GM18517 (cell line): ENCODE measurements at regions not wholly inside any gene's neighbourhood (a gene's known extent, or its start where the extent isn't known, plus 50 kb on each side); places are given as distances from the start of the nearest gene placed in this dataset.

Experiments
- ATAC-seq: cut with Tn5 transposase; IDR thresholded peaks from one replicate; pipeline ENCODE4 v1.9.1; 2021; ENCODE audit warnings: mild to moderate bottlenecking, moderate library complexity; ENCODE audit not compliant: unreplicated experiment

DNA sequence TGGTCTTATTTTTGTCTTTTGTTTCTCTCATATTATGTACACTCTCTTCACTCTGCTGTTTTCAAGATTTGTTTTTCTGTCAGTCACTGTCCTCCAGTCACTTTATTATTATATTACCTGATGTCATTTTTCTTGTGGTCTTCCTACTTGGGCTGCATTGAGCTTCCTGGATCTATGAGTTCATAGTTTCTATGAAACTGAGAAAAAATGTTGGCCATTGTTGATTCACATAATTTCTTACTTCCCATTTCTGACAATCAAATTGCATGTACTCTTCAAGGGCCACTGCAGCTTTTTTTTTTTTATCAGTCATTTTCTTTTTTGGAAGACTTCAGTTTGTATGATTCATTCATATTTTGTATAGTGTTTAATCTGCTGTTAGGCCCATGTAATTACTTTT lies 1180.6 kb upstream of the GBE1 start:
- ATAC-seq, result no peak

DNA sequence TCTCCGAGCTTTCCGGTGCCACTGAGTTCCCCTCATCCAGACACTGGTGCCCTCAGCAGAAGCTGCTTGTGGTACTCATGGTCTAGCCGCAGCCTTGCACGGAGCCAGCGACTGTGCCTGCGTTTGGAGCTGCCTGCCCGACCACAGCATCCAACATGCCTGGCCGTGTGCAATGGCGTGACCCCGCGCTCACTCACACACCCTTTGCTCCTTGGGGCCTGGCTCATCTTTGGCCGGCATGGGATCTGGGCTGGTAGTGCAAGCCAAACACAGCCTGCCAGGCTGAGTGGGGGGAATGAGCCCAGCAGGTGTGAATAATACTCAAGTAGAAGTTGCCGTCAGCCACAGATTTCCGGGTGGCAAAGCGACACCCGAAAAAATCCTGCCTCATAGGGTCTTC lies 1178.7 kb upstream of the GBE1 start:
- ATAC-seq, result no peak

DNA sequence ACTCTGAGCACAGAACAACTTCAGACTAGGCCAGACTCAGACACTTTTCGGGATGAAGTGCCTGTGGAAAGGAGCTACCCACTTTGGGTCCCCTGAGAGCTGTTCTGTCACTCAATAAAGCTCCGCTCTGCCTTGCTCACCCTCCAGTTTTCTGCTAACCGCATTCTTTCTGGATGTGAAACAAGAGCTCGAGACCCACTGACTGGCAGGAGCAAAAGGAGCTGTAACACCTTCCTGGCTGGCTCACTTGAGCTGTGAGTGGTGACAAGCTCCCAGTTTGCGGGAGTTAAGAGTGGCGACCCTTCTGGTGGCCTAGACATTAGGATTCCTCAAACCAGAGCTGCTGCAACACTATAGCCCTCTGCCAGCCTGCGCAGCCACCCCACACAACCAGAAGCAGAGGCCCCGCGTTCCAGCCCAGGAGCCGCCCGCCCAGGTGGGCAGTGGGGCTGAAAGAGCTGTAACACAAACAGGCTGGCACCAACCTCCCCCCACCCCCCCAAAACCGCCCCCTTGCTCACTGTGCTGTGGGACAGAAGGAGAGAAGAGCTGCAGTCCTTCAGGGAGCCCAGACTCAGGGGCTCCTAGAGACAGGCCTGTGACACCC lies 1178.1 kb upstream of the GBE1 start:
- no peak for ATAC-seq

DNA sequence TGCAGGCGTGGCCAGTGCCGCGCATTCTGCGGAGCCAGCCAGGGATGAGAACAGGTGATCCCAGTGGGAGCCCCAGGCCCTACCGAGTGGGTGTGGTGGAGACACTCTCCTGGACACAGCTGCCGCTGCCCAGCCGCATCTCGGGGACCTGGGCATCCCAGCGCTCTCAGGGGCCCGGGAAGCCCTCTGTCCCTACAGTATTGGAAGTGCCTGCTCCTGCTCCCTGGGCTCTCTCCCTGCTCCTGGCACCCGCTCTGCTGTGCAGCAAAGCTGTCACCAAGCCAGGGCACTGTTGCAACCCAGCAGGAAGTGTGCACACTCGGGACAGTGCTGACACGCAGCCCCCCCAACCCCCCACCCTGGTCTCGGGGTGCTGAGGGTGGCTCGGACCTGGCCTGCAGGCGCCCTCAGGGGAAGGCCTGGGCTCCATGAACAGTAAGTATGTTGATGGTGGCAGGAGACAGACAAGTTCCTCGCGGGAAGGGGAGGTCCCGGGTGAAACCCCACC lies 1177.4 kb upstream of the GBE1 start:
- no peak for ATAC-seq

DNA sequence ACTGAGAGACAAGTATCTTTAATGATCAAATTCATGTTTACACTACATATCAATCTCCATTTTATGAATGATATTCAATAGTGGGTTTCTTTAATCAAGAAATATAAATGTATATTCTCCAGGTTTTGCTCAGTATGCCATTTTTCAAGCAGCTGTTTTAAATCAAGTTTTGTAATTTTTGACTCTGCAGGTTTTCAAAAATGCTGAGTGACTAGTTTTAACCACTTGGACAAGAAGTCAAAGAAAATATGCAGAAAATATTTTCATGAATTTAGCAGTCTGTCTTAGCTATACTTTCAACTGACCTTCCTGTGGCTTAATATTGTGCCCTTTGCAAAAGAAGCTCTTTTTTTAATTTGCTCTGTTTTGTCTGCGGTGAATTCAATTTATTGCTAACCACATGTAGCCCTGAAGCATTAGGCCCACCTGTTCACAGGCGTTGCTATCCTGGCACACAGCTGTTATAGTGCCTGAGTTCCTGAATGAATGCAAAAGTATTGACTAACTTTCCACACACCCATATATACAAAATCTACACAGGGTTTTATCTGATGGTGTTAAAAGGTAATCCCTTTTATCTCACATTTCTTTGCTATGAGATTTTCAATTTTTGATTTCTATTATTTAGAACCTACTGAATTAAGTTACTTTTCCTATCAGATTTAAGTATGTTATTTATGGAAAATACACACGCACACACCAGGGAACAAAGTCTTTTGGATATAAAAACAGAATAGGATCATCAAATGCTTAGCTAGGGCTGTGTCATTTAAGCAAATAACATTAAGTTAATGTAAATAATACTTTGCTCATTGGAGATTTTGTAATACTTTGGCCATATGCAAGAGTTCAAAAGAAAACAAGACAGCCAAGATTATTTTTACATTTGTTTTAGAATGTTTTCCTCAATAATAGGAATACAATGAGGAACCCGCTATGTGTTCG lies 1166.1 kb upstream of the GBE1 start:
- ATAC-seq, result no peak

DNA sequence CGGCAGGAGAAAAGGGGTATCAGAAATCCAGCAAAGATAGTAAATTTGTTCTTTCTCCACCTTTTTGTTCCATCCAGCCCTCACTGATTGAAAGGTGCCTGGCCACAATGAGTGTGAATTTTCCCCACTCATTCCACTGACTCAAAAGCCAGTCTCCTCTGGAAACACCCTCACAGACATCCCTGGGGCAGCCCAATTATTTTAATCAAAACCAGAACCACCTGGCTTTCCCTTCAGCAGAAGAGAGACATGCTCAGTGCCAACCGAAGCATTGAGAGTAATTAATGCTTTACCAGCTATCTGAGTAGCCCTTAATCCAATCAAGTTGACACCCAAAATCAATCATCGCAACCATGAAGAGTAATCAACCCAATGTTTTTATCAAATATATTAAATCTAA lies 1129.6 kb upstream of the GBE1 start:
- ATAC-seq, result no peak

DNA sequence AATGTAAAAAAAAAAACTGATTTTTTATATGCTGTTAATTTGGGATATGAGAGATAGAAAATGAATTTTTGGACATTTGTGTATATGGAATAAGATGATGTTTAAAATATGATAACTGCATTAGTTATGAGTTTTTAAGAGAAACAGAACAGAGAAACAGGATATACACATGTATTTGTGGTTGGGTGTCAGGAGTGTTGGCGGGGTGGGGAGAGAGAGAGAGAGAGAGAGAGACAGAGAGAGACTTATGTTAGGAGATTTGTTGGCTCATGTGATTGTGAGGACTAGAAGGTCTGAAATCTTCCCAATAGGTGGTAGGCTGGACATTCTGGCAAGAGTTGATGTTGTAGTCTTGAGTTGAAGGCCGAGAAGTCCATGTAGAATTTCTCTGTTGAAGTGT lies 1121.6 kb upstream of the GBE1 start:
- no peak for ATAC-seq

DNA sequence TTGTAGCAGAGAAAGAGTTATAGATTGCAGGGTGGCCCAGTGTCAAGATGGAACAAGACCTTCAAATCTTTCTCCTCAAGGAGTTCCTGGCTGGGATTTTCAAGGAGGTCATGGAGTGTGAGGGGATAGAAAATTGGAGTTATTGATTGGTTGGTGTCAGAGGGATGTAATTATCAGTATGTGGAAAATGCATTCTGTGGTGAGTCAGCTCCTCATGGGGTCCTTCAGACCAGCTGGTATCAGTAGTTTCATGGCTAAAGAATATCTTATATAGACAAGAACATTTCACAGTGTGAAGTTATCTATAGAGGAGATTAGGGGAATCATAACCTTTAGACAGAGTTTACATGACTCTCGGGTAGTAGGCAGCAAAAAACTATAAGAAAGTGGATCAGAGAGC lies 1114.0 kb upstream of the GBE1 start:
- no peak for ATAC-seq

DNA sequence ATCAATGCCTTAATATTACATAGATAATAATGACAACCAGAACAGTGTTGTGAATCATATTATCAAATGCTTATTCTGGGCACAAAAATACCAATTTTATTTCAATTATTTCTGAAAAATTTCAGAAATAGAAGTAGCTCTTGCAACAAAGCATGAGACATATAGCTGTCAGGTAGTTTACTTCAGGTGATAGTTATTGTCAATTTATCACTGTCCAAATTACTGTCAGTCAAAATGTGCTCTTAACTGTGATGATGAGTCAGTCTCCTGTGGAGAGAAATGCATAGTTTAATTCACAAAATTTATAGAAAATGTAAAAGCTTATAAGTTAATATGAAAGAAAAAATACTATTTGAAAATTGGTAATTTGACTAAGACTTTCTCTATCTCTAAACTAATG lies 1078.4 kb upstream of the GBE1 start:
- no peak for ATAC-seq

DNA sequence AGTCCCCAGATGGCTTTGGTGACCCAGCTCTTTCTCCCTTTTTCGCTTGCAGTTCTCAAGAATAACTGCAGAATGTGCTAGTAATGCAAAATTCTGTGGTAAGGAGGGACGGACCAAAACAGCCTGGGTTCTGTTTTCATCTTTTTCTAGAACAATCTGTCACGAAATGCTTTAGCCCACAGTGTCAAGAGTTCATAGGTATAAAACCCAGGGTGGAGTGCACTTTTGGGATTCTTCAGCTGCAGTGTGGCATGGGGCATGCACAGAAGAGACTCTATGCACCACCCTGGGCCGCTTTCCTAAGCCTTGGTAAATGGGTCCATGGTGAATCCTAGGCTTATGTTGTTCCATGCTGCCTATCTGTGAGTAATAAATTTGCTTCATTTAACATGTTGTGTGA lies 1072.7 kb upstream of the GBE1 start:
- no peak for ATAC-seq

DNA sequence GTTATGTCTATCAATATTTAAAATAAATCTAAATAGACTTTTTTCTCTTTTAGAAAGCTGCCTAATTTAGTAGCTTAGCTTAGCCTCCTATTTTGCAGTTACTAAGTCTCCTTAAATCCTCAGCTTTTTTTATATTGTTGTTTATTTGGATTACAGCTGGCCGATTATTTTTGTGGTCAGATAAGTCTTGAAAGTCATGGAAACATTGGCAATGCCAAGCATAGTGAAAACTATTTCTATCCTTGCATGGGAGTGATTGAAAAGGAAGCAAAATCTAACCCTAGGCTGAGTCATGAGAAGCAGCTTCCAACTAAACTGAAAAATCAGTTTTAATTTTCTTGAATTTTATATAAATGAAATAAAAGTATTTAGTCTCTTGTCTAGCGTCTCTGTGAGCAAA lies 1063.0 kb upstream of the GBE1 start:
- no peak for ATAC-seq

DNA sequence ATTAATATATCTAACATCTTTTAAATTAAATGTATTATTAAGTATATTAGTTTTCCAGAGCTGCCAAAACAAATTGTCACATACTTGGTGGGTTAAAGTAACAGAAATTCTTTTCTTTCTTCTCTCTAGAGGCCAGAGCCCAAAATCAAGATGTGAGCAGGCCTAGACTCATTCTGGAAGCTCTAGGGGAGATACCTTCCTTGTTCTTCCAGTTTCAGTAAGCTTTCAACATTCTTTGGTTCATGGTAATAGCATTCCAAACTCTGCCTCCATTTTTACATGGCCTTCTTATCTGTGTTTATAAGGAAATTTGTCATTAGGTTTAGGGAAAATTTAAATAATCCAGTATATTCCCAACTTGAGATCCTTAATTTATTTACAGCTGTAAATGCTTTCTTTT lies 1054.6 kb upstream of the GBE1 start:
- no peak for ATAC-seq

DNA sequence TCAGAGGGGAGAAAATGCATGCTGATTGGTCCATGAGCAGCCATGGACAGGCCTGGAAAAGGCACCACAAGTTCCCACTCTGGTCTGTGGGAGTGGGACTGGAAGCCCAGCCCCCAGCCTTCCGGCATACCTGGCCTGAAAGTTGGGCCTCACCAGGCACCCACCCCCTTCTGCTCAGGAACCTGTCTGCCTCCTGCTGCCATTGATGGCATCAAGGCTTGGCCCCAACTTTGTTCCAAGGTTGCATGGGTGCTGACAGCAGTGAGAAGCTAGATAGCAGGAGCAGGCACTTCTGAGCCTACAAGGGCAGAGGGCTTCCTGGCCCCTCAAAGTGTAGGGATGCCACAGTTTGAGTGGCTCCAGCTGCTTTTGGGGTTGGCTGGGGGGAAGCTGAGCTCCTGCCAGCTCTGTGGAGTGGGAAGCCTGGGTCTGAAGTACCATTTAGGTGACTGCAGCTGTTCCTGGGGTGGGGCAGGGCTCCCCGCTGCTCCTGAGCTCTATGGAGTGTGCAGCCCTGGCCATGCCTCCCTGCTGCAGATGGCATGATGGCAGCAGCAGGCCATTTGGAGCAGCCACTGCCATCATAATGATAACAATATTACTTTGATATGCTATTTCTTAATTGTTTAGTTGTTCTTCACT lies 1054.1 kb upstream of the GBE1 start:
- no peak for ATAC-seq

DNA sequence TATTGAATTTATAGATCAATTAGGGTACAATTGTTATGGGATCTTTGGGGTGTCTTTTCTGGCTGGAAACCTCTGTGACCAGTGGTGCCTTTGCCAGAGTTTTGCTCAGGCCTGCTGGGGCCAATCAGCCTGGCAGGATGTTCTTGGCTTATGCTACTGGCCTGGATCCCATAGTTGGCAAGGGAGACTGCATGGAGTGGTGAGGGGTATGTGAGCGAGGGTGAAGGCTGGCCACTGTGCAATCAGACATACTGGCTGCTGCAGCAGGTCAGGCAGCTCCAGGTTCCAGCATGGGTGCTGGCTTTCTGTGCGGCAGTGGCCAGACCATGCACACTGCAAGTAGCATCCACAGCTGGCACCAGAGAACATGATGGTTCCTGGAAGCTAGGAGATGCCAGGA lies 1053.2 kb upstream of the GBE1 start:
- ATAC-seq, result no peak

DNA sequence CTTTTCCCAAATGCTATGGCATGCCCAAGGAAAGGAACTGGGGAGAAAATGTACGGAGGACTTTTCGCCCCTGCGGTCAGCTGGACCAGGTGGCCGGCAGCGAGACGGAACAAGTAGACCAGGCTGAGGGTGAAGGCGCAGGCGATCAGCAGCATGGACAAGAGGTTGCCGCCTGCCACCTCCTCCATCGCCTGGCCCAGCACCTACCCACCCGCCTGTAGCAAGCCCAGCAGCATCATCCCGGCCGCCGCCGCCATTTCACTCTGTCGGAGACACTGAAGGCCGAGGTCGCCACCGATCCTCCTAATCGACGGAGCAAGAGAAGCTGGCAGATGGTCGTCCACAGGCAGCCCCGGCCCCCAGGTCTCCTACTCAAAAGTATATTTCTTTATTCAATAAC lies 1046.3 kb upstream of the GBE1 start:
- no peak for ATAC-seq

DNA sequence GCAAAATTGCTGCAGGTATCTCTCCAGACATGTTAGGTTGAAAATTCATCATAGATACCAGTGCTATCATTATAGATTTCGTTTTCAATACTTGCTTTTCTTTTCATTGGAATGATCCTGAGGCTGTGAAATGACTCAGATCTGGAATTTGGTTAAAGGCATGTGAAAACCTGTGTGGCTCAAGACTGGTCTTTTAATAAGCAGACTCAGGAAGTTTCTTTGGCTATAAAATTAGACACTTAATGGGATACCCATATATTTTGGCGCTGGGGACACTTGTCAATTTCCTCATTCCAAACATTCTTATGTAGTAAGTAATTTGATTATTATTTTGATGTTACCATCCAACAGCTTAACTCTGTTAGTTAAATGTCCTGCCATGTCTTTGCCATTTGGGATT lies 1041.1 kb upstream of the GBE1 start:
- ATAC-seq, result no peak

DNA sequence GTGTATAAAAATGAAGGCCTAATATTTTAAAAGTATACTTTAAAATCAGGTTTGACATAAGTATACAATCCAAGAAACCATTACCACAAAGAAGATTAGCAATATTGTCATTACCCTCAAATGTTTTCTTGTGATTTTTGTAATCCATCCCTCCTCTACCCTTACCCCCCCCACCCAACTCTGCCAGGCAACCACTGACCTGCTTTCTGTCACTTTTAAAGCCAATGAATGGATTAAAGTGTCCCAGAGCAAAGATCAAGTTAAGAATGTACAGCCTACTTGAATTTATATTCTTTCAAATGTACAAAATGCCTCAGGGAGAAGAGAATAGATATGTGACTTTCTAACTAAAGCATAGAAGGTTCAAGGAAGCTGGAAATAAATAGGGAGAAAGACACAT lies 1038.8 kb upstream of the GBE1 start:
- ATAC-seq, result no peak

DNA sequence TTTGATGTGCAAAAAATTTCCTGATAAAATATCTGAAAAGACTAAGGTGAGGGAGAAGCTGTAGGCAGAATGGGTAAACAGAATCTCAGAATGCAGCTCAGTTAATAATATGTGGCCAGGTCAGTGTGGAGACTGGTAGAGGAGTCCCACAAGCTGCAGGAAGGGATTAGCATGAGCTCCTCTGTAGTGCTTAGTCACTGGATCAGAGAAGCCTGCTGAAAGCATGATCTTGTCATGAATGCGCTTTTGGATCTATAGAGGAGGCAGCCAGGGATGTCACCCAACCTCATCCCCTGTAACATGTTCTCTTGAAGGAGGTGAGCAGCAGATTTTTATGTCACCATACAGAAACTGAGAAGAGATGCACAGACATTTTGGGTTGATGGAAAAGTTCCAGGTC lies 1035.3 kb upstream of the GBE1 start:
- ATAC-seq, result no peak

DNA sequence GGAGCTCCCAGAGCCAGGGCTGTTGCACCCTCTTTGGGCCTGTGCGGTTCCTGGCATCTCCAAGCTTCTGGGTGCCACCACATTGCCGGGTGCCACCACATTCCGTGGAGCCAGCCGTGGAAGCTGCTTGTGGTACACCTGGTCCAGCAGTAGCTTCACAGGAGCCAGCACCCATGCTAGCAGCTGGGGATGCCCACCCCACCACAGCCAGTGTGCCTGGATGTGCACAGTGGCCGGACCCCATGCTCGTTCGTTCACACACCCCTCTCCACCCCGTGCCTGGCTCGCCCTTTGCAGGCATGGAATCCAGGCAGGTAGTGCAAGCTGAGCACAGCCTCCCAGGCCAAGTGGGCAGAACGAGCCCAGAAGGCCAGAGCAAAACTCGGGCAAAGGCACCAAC lies 1029.8 kb upstream of the GBE1 start:
- no peak for ATAC-seq

DNA sequence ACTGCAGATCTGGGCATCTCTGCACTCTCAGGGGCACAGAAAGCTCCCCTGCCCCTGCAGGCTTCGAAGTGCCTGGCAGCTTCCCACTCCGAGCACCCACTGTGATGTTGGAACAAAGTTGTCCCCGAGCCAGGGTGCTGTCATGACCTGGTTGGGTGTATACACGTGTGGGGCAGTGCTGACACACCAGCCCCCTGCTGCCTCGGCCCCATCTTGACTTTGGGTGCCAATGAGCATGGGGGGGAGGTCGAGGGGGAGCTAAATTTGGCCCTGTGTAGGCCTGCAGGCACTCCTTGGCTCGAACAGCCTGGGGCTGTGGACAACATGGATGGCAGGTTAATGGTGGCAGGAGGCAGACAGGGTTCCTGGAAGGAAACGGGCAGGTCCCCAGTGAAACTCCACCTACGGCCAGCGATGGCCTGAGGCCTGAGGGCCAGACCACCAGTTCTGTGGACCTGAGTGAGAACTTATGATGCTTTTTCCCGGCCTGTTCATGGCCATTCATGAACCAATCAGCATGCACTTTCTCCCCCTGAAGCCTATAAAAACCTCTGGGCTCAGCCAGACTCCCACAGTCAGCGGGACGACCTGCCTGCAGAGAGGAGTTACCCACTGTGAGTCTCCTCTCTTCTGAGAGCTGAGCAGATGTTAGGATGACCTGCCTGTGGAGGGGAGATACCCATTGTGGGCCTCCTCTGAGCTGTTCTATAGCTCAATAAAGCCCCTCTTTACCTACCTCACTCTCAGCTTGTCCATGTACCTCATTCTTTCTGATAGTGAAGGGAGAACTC lies 1029.1 kb upstream of the GBE1 start:
- no peak for ATAC-seq

DNA sequence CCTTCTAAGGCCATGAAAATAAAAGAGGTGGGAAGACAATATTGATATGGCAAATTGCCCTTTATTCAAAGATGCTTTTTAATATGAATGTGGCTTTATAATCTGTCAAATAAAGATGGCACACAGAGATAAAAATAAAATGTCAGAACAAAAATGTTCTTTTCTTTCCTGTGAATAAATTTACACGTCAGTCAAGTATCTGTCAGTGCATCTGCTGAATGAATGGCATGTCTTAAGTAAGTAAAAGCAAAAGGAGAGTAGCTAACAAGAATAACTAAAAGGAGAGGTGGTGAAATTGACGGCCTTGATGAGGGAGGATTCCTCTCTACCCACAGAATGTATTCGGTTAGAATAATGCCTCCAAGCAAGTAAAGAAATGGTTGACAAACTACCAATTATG lies 1021.7 kb upstream of the GBE1 start:
- ATAC-seq, result no peak
